GM12878 (cell line): ENCODE measurements at regions not wholly inside any gene's neighbourhood (a gene's known extent, or its start where the extent isn't known, plus 50 kb on each side); places are given as distances from the start of the nearest gene placed in this dataset.

Experiments
- ATAC-seq: fragments of 200-7000 bp; cut with Tn5 transposase; 3 replicates; pipeline ENCODE4 v1.9.1; 2020; ENCODE audit warnings: mild to moderate bottlenecking, moderate library complexity
- BruUV-seq: library from RNA; stranded (reverse); fragments of 400-500 nt; replicated peaks from 2 replicates; lab custom pipeline; 2021; lab: Mats Ljungman, UMichigan
- CTCF ChIA-PET: fragments of 300-600 bp; sonication (Branson Sonifier 250); formaldehyde crosslinking; extraction: SDS; loops from one replicate; lab custom pipeline; 2021; ENCODE audit warnings: inconsistent platforms; lab: Yijun Ruan, JAX
- POLR2A ChIA-PET: fragments of 350-600 bp; formaldehyde crosslinking; extraction: SDS; loops from one replicate; lab custom pipeline; 2021; ENCODE audit warnings: inconsistent platforms; lab: Charles Lee
- RAD21 ChIA-PET: fragments of 300-600 bp; sonication (Branson Sonifier 250); formaldehyde crosslinking; loops from one replicate; lab custom pipeline; 2023; ENCODE audit warnings: antibody characterized with exemption; ENCODE audit not compliant: unreplicated experiment; lab: Charles Lee
- SMC1A ChIA-PET: fragments of 300-600 bp; sonication (Branson Sonifier 250); formaldehyde crosslinking; loops from one replicate; lab custom pipeline; 2023; ENCODE audit not compliant: unreplicated experiment, uncharacterized antibody; lab: Charles Lee
- DNase-seq: peaks from one replicate; pipeline ENCODE4 v3.0.0-alpha.2; 2011; ENCODE audit warnings: low read depth, low spot score
- FAIRE-seq: peaks from 3 replicates; lab custom pipeline; 2011; peaks lifted over from hg19 to GRCh38; lab: Jason Lieb, UNC
- H2AFZ ChIP-seq: 2 replicates; pipeline ENCODE4 v1.6.0; 2011; ENCODE audit warnings: low read depth, low read length, control low read depth; ENCODE audit not compliant: control insufficient read depth
- H3K27ac ChIP-seq: 2 replicates; pipeline ENCODE4 v1.5.1; 2011; ENCODE audit warnings: control low read depth; ENCODE audit not compliant: control insufficient read depth, insufficient read depth
- H3K27me3 ChIP-seq, 2 experiments: replicated peaks in 1 of 2; 2 replicates each; pipeline versions ENCODE4 v1.6.0 to v1.6.1; 2011; ENCODE audit warnings: low read length in 1 of 2; ENCODE audit not compliant: control insufficient read depth in 2 of 2, insufficient read depth in 2 of 2
- H3K36me3 ChIP-seq, 2 experiments: 2 replicates each; pipeline ENCODE4 v1.5.1; 2011; ENCODE audit warnings: low read length in 1 of 2; ENCODE audit not compliant: control insufficient read depth in 2 of 2, insufficient read depth in 2 of 2
- H3K4me1 ChIP-seq: 2 replicates; pipeline ENCODE4 v1.6.1; 2011; ENCODE audit warnings: mild to moderate bottlenecking, low read length, moderate library complexity, mixed read lengths; ENCODE audit not compliant: control insufficient read depth, insufficient read depth
- H3K4me2 ChIP-seq: 2 replicates; pipeline ENCODE4 v1.6.0; 2011; ENCODE audit warnings: control low read depth; ENCODE audit not compliant: control insufficient read depth, insufficient read depth
- H3K4me3 ChIP-seq: fragments of 200-600 bp; sonication (generic); 2 replicates; pipeline ENCODE4 v1.5.1; 2016
- H3K79me2 ChIP-seq: 2 replicates; pipeline ENCODE4 v1.6.0; 2011; ENCODE audit warnings: low read length; ENCODE audit not compliant: control insufficient read depth, insufficient read depth
- H3K9ac ChIP-seq: 2 replicates; pipeline ENCODE4 v1.8.0; 2011; ENCODE audit warnings: low read length, control low read depth, mixed read lengths; ENCODE audit not compliant: control insufficient read depth, insufficient read depth
- H3K9me3 ChIP-seq: replicated peaks from 3 replicates; pipeline ENCODE4 v1.5.1; 2011; ENCODE audit warnings: mild to moderate bottlenecking, low read length; ENCODE audit not compliant: control insufficient read depth, insufficient read depth
- H4K20me1 ChIP-seq: 2 replicates; pipeline ENCODE4 v1.6.0; 2011; ENCODE audit not compliant: control insufficient read depth, insufficient read depth
- ATF7 ChIP-seq: fragments of 450-650 bp; IDR thresholded peaks from 2 replicates; pipeline ENCODE4 v1.6.1; 2016; ENCODE audit warnings: low read depth, mild to moderate bottlenecking
- E2F8 ChIP-seq: fragments of 450-650 bp; IDR thresholded peaks from 2 replicates; pipeline ENCODE4 v1.6.1; 2018; ENCODE audit warnings: mild to moderate bottlenecking, low read depth, moderate library complexity; ENCODE audit not compliant: partially characterized antibody
- HDAC2 ChIP-seq: fragments of 200-600 bp; sonication (generic); IDR thresholded peaks from 2 replicates; pipeline ENCODE4 v1.6.1; 2017
- IKZF2 ChIP-seq, 2 experiments: fragments of 450-650 bp; IDR thresholded peaks; 2 replicates each; pipeline ENCODE4 v1.6.1; 2017; ENCODE audit warnings: mild to moderate bottlenecking in 2 of 2, moderate library complexity in 2 of 2
- NR2F1 ChIP-seq: fragments of 450-650 bp; conservative IDR thresholded peaks from 2 replicates; pipeline ENCODE4 v1.6.1; 2017; ENCODE audit warnings: mild to moderate bottlenecking
- NRF1 ChIP-seq: conservative IDR thresholded peaks from 2 replicates; pipeline ENCODE4 v1.6.1; 2011; ENCODE audit warnings: mild to moderate bottlenecking, low read depth, low read length, improper control_type of control experiment
- PRDM15 ChIP-seq: fragments of 450-650 bp; formaldehyde crosslinking; IDR thresholded peaks from 2 replicates; pipeline ENCODE4 v1.4.0; 2020; ENCODE audit warnings: mild to moderate bottlenecking, moderate library complexity
- RAD51 ChIP-seq: fragments of 450-650 bp; IDR thresholded peaks from 2 replicates; pipeline ENCODE4 v1.6.1; 2016; ENCODE audit warnings: moderate library complexity, mild to moderate bottlenecking, inconsistent platforms
- SIN3A ChIP-seq: IDR thresholded peaks from 2 replicates; pipeline ENCODE4 v1.6.1; 2012; ENCODE audit warnings: low read depth, low read length, improper control_type of control experiment
- WGBS: methylation state at CpG from one replicate; pipeline ENCODE4 v1.1.6; 2016; ENCODE audit warnings: low lambda C conversion rate; ENCODE audit not compliant: insufficient replicate concordance, insufficient coverage; ENCODE audit errors: missing lambda C conversion rate; 5-methylcytosine and 5-hydroxymethylcytosine counted together
- in situ Hi-C: fragments of 300-500 bp; cut with MboI; formaldehyde crosslinking; loops from 9 replicates; pipeline ENCODE4 v1.14.3; 2018; ENCODE audit warnings: mixed read lengths
- intact Hi-C: fragments of 100-400 bp; cut with micrococcal nuclease; formaldehyde crosslinking; loops from one replicate; pipeline ENCODE4 v1.14.2; 2022; ENCODE audit not compliant: unreplicated experiment

- ChIA-PET CTCF (interaction anchor here (1.3 kb wide), 1 partner anchor 12 kb away, joined by 3 read pairs; no protein-coding TSS in a partner anchor), SMC1A (no interaction called here), POLR2A (interaction anchor here (0.5 kb wide), 1 partner anchor 129 kb away, joined by 5 read pairs; no protein-coding TSS in a partner anchor)
- H2AFZ ChIP-seq, result no peak overlapping the region
- no peak overlapping the region for H3K27ac ChIP-seq
- intact Hi-C loops (no loop called here), in situ Hi-C loops (no loop called here)
- H3K27me3 ChIP-seq, result no peaks in the 10 kb centered on the region; a peak in 1 of 4 replicates
- no peaks in the 10 kb centered on the region for H3K4me1 ChIP-seq
- FAIRE-seq (no peak), ATAC-seq (no peak; the same call in 2 of the 3 replicates), DNase-seq (no peak)
- H4K20me1 ChIP-seq, result no peaks in the 10 kb centered on the region
- WGBS, result 36% methylated on average over 20 of the region's 22 CpGs
- no TSS peak for BruUV-seq
- H3K79me2 ChIP-seq, result no peaks in the 10 kb centered on the region
- no peak overlapping the region for H3K4me3 ChIP-seq
- H3K9ac ChIP-seq, result no peak overlapping the region
- H3K4me2 ChIP-seq, result no peak overlapping the region
- H3K9me3 ChIP-seq, result peaks cover under 1% of the 10 kb centered on the region; the same call in 1 of the 3 replicates
- TF ChIP-seq IKZF2 (IDR thresholded peaks at IDR 0.05) (no peak), E2F8 (no peak), PRDM15 (no peak), ATF7 (no peak), SIN3A (no peak), NRF1 (no peak), RAD51 (no peak), NR2F1 (no peak), HDAC2 (no peak)
- TF ChIP-seq, all 136 proteins: peak for 0
- no peaks in the 10 kb centered on the region for H3K36me3 ChIP-seq
- RAD21 ChIA-PET, result no interaction called here
Observed at GRCh38 chr11:69374110-69374945, 80.4 kb downstream of the MYEOV start.
